Stimulated activated CD8-positive, alpha-beta memory T cell treated with anti-CD3 and anti-CD28 coated beads, Interleukin-12 subunit alpha, Interleukin-12 subunit beta, amount 100 ng/mL, for 4 hours (primary cell): ENCODE measurements at regions not wholly inside any gene's neighbourhood (a gene's known extent, or its start where the extent isn't known, plus 50 kb on each side); places are given as distances from the start of the nearest gene placed in this dataset.
"Not testable (repeated sequence)": the region's sequence is repeated elsewhere in the genome, so short reads cannot be mapped to it uniquely, and the experiment has no call there.

Experiments used
- DNase-seq: peaks from one replicate; pipeline ENCODE4 v3.0.0-alpha.2; 2020; ENCODE audit warnings: low read depth

DNA sequence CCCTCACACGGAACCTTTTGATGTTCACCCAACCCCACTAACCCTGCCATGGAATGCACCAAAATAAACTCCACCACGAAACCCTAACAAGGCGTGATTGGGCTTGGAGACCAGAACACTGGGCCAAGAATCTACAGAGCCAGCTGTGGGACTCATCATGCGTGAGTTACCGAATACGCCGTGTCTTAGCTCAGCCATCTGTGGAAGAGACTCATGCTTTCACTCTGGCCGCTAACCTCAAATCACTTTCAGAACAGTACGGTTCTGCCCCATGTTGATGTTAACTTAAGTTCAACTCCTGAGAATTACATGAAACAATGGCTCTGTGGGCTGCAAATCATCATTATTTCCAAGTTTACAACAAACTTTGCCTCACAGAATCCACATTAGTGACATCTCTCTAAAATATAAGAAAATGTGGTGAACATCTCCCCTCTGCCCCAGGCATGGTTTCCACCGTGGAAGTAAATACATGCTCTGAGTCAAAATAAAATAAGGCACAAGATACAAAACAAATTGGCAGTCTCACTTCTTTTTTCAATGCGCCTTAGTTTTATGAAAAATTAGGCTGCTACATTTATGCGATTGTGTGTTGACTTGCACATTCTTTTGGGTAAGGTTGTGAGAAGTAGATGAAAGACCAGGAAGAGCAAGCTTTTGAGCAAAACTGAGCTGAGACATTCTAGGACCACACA, 308.9 kb upstream of the EXOC2 start:
- no peak for DNase-seq

DNA sequence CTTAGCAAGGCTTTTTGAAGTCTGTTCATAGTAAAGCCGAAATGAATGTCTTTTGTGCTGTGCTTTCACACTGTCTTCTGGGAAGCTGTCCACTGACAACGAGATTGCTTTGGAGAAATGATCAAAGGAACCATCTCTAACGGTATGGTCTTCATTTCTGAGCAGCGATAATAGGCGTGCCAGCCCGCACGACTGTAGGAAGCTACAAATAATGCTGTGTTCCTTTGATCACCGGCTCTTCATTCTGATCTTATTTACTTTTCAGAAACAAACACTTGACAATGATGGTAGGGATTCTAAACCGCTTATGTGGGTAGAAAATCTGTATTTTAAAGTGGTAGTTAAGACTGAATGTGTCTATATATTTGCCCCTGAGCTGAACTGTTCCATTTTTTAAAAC, 306.6 kb upstream of the EXOC2 start:
- no peak for DNase-seq

DNA sequence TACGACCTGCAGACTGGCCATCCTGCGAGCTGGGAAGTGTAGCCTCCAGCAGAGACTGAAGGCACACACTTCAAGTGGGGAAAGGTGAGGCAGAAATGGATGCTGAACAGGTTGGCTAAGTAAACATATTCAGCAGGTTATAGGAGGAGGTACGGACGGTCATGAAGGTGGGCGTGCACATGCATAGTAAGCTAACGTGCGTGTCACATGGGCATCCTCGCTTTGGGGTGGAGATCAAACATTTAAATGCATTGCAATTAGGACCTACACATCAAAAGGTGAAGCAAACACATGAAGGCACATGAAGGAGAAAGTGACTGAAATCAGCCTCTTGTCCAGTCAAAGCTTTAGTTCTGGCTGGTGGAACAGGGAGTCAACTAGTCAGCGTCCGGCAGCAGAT, 305.6 kb upstream of the EXOC2 start:
- no peak for DNase-seq

DNA sequence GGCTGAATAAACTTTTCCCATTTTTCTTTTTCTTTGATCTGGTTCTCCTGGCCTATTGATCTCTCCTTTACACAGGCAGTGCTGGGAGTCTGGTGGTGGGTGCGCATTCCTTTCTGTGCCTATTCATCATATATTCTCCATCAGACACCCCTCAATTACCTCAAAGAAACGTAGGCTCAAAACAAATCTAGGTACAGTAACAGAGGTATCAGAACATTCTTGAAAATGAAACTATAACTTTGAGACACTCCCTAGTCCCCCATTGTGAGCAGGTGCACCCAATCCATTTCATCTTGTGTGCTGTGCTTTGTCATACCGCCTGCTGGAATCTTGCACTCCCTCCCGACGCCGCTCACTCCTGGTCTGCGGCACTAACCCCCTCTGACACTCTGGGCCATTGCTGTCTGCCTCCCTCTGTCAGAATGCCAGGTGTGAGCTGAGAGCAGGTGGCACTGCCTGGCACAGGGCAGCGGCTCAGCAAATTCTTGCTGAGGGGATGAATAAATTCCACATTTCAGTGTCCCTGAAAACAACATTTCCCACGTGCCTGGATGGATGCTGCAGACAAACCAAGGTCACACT, 303.4 kb upstream of the EXOC2 start:
- no peak for DNase-seq

DNA sequence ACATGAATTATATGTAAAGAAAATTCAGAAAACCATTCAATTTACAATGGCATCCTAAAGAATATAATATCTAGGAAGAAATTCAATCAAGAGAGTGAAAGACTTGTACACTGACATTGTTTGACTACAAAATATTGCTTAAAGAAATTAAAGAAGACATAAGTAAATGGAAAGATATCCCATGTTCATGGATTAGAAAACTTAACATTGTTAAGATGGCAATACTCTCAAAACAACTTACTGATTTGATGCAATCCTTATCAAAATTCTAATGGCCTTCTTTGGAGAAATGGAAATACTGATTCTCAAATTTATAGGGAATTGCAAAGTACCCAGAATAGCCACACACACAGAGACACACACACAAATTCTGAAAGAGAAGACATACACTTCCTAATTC, 298.3 kb upstream of the EXOC2 start:
- no peak for DNase-seq

DNA sequence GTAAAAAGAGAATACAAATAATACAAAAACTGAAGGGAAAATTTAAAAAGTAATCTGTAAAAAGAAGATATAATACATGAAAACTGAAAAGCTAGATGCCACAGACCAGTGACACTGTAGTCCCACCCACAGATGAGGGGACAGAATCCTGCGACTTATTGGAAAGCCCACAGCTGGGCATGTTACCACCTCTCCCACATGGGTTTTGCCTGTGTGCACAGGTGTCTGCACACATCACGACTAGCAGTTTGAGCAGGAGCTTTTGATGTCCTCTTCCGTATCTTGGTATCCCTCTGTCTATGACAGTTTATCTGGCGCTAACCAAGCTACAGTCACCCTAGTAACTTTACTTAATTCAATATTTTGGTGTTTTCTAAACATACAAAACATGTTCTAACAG, 291.1 kb upstream of the EXOC2 start:
- no peak for DNase-seq

DNA sequence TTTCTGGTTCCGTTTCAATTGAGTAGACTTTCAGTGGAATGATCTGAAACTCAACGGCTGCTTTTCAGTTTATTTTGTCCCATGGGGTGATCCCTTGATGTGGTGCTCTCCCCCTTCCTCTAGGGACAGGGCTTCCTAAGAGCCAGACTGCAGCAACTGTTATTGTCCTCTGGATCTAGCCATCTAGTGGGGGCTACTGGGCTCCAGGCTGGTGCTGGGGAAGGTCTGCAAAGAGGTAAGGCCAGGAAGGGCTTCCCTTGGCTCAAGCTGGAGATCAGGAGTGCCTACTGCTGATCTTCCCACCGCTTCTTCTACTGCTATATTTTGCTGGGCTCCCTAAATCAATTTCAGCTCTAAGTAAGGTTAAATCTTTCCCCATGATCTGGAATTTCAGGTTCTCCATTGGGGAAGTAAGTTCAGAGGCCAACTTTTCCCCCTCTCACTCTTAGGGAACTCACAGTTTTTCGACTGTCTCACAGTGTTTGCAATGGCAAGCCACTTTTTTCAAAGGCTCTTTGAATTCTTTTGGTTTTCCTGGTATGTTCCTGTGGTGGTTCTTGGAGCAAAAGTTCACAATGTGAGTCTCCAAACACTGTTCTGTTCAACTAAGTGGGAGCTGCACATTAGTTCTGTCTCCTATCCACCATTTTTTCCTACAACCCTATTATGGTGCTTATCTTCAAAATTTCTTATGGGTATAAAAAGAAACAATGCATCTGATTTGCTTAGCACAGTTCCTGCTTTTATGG, 286.2 kb upstream of the EXOC2 start:
- no peak for DNase-seq

DNA sequence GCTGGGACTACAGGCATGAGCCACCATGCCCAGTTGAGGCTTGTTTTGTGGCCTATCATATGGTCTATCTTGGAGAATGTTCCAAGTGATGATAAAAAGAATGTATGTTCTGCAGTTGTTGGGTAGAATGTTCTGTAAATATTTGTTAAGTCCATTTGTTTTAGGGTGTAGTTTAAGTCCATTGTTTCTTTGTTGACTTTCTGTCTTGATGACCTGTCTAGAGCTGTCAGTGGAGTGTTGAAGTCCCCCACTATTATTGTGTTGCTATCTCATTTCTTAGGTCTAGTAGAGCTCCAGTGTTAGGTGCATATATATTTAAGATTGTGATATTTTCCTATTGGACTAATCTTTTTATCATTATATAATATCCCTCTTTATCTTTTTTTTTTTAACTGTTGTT, 284.3 kb upstream of the EXOC2 start:
- DNase-seq, result not testable (repeated sequence)

DNA sequence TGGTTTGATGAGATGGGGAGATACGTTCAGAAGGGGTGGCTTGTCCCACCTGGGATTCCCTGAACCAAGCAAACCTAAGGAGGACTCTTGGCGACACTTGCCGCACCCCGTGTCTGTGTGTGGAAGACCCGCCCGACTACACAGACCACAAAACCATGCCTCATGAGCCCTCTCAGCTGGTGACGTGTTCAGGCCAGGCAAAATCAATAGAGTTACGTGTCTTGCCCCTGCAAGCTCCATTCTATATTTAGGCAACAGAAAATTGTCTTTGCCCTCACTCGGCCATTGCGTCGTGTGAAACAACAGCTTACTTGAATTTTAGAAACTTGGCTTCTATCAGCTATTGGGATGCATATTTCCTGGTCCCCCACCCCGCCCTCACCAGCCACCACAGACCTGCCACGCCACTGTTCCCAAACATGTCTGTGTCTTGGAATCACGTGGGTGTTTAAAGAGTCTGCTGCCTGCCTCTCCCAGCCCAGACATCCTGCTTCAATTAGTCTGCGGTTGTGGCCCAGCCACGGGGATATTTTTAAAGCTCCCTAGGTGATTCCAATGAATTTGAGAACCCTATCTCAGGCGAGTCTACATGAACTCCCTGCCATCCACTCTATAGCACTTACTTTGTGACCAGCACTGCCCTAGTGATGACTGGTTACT, 279.2 kb upstream of the EXOC2 start:
- no peak for DNase-seq

DNA sequence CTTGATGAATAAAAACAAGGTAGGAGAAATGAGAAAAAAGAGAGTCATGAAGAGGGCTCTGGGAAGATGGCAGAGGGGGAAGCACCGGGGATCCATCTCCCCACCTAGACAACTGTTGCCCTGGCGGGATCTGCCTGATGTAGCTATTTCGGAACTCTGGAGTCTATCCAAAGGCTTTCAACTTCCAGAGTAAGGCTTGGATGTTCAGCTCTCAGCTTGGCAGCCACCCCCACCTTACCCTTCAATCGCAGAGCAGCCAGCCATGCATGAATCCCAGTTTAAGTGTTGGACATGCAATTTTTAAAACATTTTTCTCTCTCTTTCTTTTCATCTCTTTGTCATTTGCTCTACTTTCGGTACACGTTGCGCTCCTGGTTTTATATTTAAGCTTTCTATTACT, 275.9 kb upstream of the EXOC2 start:
- DNase-seq, result no peak

DNA sequence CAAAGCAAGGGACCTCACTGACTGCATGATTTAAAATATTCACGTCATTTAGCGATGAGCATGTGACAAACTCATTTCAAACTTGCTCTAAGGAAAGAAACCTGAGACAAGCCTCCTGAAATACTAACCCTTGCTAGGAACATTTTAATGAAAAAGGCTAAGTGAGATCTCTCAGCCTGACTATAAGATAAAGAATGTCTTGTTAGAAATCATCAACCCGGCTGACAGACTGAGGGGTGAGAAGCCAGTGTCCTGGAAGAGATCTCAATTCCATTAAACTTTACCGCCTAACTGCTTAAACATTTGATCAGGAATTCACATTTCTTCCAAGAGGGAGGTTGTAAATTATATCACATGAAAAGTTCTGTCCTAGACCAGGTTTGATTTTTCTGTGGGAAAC, 274.8 kb upstream of the EXOC2 start:
- no peak for DNase-seq

DNA sequence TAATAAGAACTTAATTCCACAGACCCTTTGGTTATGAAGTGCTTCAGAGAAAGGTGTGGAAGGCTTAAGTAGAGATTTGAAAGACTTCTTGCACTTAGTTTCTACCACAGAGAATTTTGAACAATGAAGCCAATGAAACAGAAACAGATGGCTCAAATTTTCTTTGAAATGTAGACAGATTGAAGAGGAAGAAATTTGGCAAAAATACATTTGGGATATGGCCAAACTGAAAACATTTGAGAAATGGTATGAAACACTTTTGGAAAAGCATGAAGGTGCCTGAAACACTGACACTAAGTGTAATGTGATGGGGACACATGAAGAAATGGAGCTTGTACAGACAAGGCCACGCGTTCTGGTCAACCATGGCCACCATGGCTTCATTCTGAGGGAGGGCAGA, 272.4 kb upstream of the EXOC2 start:
- DNase-seq, result no peak

DNA sequence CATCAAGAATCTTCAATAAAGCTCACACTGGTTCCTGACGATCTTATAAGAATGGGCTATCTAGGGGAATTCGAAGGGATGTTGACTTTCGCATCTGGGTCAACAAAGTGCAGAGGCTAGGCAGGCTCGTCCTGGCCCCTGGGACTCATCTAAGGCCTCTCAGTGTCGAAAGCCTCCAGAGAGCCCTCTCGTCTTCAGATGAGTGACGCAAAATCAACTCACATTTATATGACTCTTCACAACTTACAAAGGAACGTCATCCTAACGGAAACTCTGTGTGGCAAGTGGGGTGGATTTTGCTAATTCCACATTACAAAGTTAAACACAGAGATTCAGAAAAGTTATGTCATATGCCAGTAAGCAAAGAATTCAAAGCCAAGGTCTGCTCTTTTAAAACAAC, 270.5 kb upstream of the EXOC2 start:
- DNase-seq, result no peak

DNA sequence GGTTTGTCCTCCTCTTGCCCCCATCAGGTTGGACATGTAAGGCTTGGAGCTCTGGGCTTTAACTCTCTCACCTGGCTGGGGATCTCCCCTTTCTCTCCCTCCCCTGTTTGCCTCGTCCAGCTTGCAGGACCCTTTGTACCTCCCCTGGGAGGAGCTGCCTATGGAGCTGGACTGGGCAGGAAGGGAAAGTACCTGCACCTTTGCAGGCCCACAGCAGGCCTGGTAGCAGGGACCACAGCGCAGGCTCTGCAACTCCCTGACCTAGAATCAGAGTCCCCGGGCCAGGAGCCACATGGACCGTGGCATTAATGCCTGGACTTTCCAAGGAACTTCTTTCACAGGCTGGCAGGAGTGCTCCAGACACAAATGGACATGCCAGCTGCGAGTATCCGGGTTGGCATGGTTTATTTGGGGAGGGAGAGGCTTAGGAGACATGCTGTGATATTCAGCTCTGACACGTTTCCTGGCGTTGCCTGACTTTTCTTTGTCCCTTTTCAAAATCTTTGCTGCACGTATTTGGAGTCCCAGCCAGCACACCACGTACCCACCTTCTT, 268.5 kb upstream of the EXOC2 start:
- DNase-seq, result no peak

DNA sequence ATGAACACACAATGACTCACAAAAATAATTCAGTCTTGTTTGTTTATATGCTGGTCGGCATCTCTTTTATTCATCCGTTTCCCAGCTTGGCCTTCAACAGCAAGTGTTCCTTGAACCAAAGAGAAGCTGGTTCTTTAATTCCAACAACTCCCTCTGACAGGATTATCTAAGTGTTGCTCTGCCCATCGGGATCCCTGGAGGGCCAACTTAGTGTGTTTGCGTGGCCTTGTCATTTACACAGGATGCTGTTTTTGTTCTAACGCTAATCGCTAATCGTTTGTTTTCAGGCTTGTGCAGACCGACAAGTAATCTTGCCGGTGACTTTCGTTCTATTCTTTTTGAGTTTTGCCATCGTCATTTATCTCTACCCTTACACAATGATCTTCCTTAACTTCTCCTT, 267.4 kb upstream of the EXOC2 start:
- DNase-seq, result no peak

DNA sequence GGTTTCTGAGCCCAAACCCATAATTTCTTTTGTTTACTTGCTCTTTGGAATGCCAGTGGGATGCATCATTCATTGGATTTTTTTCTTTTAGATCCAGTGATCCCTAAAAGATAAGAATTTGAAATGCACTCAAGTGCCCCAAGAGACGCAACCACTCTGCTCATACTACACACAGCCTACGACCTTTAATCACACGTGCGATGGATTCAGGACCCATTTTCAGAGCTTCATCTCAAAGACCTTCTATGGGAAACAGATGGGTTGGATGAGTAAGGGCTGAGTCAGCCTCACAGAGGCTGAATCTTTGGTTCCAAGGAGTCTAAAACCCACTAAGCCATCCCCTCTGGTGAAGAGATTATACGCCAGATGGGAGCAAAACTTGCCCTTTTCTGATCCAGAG, 265.5 kb upstream of the EXOC2 start:
- no peak for DNase-seq

DNA sequence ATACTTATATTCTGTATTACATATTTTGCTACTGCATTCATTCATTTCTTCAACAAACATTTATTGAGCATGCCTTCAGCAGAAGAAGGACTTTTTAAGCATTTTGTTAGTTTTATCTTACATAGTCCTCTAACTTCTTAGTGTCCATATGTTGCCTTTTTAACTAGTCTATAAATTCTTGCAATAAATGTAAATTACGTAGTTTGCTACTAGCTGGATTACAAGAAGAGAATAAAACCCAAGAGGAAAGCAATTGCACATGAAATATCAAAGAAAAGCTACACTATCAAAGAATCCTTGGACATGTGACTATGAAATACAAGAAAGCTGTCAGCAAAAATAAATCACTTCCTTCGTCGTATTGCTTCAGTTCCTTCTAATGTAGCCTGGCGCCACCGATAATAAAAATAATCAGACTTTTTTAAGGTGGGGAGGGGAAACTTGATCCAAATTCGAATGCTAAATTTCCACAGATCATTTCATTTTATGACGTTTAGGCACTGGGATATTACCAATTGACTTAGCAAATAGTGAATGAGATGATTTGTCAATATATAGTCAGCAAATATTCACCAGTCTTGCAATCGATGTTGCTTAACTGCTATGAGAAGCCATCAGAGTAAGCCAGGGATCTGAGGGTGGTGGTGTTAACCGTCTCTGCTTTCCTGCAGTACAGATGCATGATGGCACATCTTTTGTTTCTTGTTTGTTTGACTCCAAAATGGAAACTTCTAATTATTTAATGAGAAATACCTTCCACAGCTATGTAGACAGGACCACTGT, 258.7 kb upstream of the EXOC2 start:
- no peak for DNase-seq

DNA sequence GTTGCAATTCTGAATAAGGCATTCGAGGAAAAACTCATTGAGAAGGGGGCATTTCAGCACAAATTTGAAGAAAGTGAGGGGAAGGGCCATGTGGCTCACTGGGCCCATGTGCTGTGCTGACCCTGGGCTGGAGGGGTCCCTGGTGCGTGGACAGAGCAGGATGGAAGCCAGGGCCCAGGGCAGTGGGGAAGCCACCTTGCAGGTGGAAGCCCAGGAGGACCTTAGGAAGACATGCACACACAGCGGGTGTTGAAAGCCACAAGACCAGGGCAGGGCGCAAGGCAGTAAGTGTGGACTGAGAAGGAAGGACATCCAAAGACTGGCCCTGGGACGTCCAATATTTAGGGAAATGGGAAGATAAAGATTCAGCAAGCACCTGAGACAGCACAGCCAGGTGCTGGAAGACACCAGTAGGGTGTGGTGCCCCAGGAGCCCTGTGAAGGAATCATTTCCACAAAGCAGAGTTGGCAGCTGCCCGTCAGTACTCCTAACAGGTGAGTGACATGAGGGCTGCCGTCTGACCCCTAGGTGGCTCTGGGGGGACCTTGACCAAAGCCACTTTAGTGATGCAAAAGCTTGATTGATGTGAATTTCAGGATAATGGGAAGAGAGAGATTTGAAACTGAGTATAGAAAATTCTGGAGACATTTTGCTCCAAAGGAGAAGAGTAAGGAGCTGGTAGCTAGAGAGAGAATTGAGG, 254.4 kb upstream of the EXOC2 start:
- DNase-seq, result no peak

DNA sequence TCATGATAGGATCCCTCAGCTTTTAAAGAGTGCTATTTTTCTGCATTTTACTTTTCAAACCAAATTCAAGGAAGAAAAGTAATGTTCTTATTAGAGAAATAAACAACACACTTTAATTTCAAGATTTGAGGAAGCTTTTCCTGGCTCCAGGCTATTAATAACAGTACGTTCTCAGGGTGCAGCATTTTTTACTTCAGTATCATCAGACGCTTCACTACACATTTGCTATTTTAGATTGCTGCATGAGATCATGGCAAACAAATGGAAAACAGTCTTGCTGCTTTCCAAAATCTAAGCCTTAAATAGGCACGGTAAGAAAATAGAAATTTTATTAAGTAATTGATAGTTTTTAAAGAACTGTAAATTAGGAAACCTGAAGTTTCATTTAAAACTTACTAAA, 253.6 kb upstream of the EXOC2 start:
- no peak for DNase-seq

DNA sequence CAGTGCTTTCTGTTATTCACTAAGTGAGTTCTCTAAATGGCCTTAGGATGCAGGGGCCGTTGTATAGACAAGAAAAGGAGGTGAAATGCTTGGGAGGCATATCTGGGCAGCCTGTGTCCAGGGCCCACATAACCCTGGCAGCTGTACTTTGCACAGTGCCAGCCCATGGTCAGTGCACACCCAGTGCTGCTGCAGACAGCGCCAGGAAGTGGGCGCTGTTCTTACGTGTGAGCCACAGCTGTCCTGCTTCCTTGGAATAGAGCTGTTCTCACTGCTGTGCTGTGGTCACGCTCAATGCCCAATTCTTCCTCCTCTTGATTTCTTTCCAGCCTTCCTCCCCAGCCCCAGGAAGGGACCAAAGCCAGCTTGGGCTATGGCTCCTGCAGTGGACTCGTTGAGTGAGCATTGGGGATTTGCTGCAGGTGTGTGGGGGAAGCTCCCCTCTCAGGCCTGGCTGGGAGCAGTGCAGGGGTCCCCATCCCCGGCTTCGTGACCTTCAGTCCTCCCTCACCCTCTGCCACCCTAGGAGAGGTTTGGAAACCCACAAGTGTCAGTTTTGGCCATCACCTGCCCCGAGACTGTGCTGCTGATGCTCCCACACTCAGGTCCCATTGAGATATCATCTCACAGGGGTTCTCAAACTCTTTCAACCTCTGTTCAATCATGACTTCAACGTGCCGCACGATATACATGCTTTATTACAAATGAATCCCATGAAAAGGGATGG, 246.8 kb upstream of the EXOC2 start:
- no peak for DNase-seq

DNA sequence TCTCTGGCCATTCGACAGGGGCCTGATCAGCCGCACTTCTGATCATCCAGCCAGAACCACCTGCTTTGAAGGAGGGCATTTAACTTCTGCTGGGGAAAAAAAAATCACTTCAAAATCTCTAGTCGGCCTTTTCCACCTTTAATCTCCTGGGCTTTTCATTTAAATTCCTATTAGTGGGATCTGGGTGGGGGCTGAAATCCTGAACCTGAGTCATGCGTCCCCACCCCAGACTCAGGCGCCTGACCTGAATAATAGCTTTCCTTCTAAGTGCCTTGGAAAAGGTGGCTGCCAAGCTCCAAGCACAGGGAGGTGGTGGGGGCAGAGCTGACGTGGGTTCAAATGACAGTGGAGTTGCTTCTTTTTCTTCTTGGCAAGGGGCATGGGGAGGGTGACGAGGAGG, 246.0 kb upstream of the EXOC2 start:
- no peak for DNase-seq
